ENCODE measurements at regions not wholly inside any gene's neighbourhood (a gene's known extent, or its start where the extent isn't known, plus 50 kb on each side); places are given as distances from the start of the nearest gene placed in this dataset.

GRCh38 chr4:15244354-15244753 is 183.5 kb upstream of the C1QTNF7 start:
- no peak for TF ChIP-seq CTCF (IDR thresholded peaks at IDR 0.05)

GRCh38 chr4:15245006-15245530 is 182.8 kb upstream of the C1QTNF7 start:
- TF ChIP-seq CTCF (IDR thresholded peaks at IDR 0.05): no peak

GRCh38 chr4:15250021-15250441 is 177.8 kb upstream of the C1QTNF7 start:
- TF ChIP-seq CTCF (IDR thresholded peaks at IDR 0.05): no peak

- no peak for TF ChIP-seq CTCF (IDR thresholded peaks at IDR 0.05)
Measured at GRCh38 chr4:15253349-15253748, 174.5 kb upstream of the C1QTNF7 start.

- no peak for TF ChIP-seq CTCF (IDR thresholded peaks at IDR 0.05)
Measured at GRCh38 chr4:15254236-15254880, 173.5 kb upstream of the C1QTNF7 start.

GRCh38 chr4:15255537-15255936 is 172.3 kb upstream of the C1QTNF7 start:
- no peak for TF ChIP-seq CTCF (IDR thresholded peaks at IDR 0.05)

- no peak for TF ChIP-seq CTCF (IDR thresholded peaks at IDR 0.05)
Measured at GRCh38 chr4:15260758-15261157, 167.1 kb upstream of the C1QTNF7 start.

GRCh38 chr4:15262396-15262795 is 165.4 kb upstream of the C1QTNF7 start:
- no peak for TF ChIP-seq CTCF (IDR thresholded peaks at IDR 0.05)

Measured in LNCAP (cell line).